Nephron (organoid): ENCODE measurements at regions not wholly inside any gene's neighbourhood (a gene's known extent, or its start where the extent isn't known, plus 50 kb on each side); places are given as distances from the start of the nearest gene placed in this dataset.

Experiments used
- H3K27ac Mint-ChIP-seq, 3 experiments: 2 replicates each; pipeline ENCODE4 v1.8.0; 2020; ENCODE audit warnings: mixed read lengths in 3 of 3, mild to moderate bottlenecking in 2 of 3, moderate library complexity in 1 of 3
- H3K27me3 Mint-ChIP-seq: 2 replicates; pipeline ENCODE4 v1.8.0; 2021; ENCODE audit warnings: low read depth, mild to moderate bottlenecking, moderate library complexity, mixed read lengths
- H3K36me3 Mint-ChIP-seq: 2 replicates; pipeline ENCODE4 v1.8.0; 2020; ENCODE audit warnings: low read depth, mixed read lengths
- H3K4me1 Mint-ChIP-seq: 2 replicates; pipeline ENCODE4 v1.8.0; 2020; ENCODE audit warnings: mixed read lengths
- H3K4me3 Mint-ChIP-seq, 3 experiments: 2 replicates each; pipeline ENCODE4 v1.8.0; 2020; ENCODE audit warnings: mild to moderate bottlenecking in 3 of 3, mixed read lengths in 3 of 3, moderate library complexity in 2 of 3
- H3K9me3 Mint-ChIP-seq: 2 replicates; pipeline ENCODE4 v1.8.0; 2020; ENCODE audit warnings: mixed read lengths
- CTCF ChIP-seq, 3 experiments: fragments of 200-600 bp; sonication (generic); IDR thresholded peaks; one replicate each; pipeline ENCODE4 v1.5.0; 2021; ENCODE audit warnings: antibody characterized with exemption in 3 of 3; ENCODE audit not compliant: unreplicated experiment in 3 of 3

GRCh38 chr6:93496548-93496947 is 77.2 kb upstream of the EPHA7 start:
- H3K4me3 Mint-ChIP-seq = no peak overlapping the region
- H3K9me3 Mint-ChIP-seq = no peaks in the 10 kb centered on the region
- no peak overlapping the region for H3K27ac Mint-ChIP-seq
- no peaks in the 10 kb centered on the region for H3K36me3 Mint-ChIP-seq
- no peaks in the 10 kb centered on the region for H3K4me1 Mint-ChIP-seq
- no peak for TF ChIP-seq CTCF (IDR thresholded peaks at IDR 0.05; ENCODE audit: unreplicated experiment in 3 of 3)
- no peaks in the 10 kb centered on the region for H3K27me3 Mint-ChIP-seq

- no peaks in the 10 kb centered on the region for H3K36me3 Mint-ChIP-seq
- no peaks in the 10 kb centered on the region for H3K4me1 Mint-ChIP-seq
- H3K4me3 Mint-ChIP-seq = no peak overlapping the region
- no peak for TF ChIP-seq CTCF (IDR thresholded peaks at IDR 0.05; ENCODE audit: unreplicated experiment in 3 of 3)
- no peak overlapping the region for H3K27ac Mint-ChIP-seq
- no peaks in the 10 kb centered on the region for H3K27me3 Mint-ChIP-seq
- H3K9me3 Mint-ChIP-seq = no peaks in the 10 kb centered on the region
Observed at GRCh38 chr6:93494057-93494456, 74.7 kb upstream of the EPHA7 start.

GRCh38 chr6:93474733-93475179 is 55.4 kb upstream of the EPHA7 start:
- no peaks in the 10 kb centered on the region for H3K36me3 Mint-ChIP-seq
- TF ChIP-seq CTCF (IDR thresholded peaks at IDR 0.05; ENCODE audit: unreplicated experiment in 3 of 3) = no peak
- no peak overlapping the region for H3K4me3 Mint-ChIP-seq
- H3K27me3 Mint-ChIP-seq = no peaks in the 10 kb centered on the region
- H3K27ac Mint-ChIP-seq = no peak overlapping the region
- no peaks in the 10 kb centered on the region for H3K9me3 Mint-ChIP-seq
- H3K4me1 Mint-ChIP-seq = no peaks in the 10 kb centered on the region

GRCh38 chr6:93471281-93471680 is 51.9 kb upstream of the EPHA7 start:
- Mint-ChIP-seq H3K27ac (no peak overlapping the region), H3K27me3 (no peaks in the 10 kb centered on the region), H3K4me3 (no peak overlapping the region), H3K4me1 (peaks cover 5% of the 10 kb centered on the region), H3K36me3 (no peaks in the 10 kb centered on the region), H3K9me3 (no peaks in the 10 kb centered on the region)
- TF ChIP-seq CTCF (IDR thresholded peaks at IDR 0.05; ENCODE audit: unreplicated experiment in 3 of 3) = no peak
